ENCODE measurements at regions not wholly inside any gene's neighbourhood (a gene's known extent, or its start where the extent isn't known, plus 50 kb on each side); places are given as distances from the start of the nearest gene placed in this dataset.

DNA sequence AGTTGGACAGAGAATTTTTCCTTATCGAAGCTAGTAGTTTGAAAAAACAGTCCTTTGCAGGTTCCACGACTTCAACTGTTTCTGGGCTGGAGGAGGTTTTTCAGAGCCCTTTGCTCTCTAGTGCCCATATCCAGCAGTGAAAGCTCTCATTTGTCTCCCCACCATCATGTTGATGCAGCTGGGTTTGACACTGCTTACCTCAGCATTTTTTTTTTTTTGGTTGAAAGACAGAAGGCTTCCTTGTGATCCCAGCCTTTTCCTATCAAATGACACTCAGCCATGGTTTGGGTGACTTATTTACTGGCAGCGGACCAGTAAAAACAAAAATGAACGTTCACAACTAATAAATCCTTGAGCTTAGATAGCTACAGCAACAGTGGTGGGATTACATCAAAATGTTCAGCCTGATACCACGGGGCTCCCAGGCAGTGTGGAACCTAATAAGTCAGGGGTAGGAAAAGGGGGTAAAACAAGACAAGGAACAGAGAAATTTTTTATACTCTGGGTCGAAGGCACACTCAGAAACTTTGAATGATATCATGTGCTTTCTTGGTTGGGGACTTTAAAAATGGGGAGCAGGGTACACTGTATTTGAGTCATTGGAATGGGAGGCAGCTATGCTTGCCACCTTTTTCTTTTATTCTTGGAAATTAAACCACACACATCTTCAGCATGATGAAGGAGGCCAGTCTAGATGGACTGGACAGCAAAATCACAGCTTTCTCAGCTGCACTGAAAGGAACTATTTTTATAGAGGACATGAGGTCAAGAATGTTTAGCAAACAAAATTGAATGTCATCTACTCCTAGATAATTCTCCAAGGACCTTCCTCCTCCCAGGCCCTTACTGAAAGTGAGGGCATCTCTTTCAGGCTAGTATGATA is 308.9 kb upstream of the MPDZ start:
- H3K27me3 ChIP-seq (ENCODE audit: insufficient read depth, low read length): no peaks in the 10 kb centered on the region
- H2AK5ac ChIP-seq (ENCODE audit: insufficient read length, low read length): no peak overlapping the region
- no peak overlapping the region for H4K91ac ChIP-seq (ENCODE audit: insufficient read length, low read depth, low read length)
- no peak overlapping the region for H4K5ac ChIP-seq (ENCODE audit: insufficient read length, low read depth, low read length)
- H3K79me1 ChIP-seq (ENCODE audit: insufficient read depth, low read depth, low read length, poor library complexity, severe bottlenecking): no peaks in the 10 kb centered on the region
- H3K9me3 ChIP-seq (ENCODE audit: control insufficient read depth, low read depth, low read length): no peaks in the 10 kb centered on the region
- no peak for DNase-seq
- no peak overlapping the region for H3K27ac Mint-ChIP-seq
- no peak overlapping the region for H2BK15ac ChIP-seq (ENCODE audit: low read depth, low read length)
- peaks cover 5% of the 10 kb centered on the region; the same call in 1 of the 2 replicates for H3K4me1 ChIP-seq (ENCODE audit: insufficient read depth, low read length)
- H3K4me2 ChIP-seq (ENCODE audit: insufficient read depth, insufficient read length, low read length): no peak overlapping the region
- no peaks in the 10 kb centered on the region for H3K9me3 Mint-ChIP-seq
- peak overlapping the region; percentile 26 for H2BK20ac ChIP-seq (ENCODE audit: low read depth, low read length, poor library complexity, severe bottlenecking)
- H3K4me3 Mint-ChIP-seq: no peak overlapping the region
- no peaks in the 10 kb centered on the region; a peak in 1 of 7 replicates for H3K36me3 Mint-ChIP-seq (ENCODE audit: insufficient read depth in 1 of 3, low read depth in 3 of 3)
- no peak overlapping the region for H2BK5ac ChIP-seq (ENCODE audit: insufficient read length, low read length)
- no peak overlapping the region for H2BK12ac ChIP-seq (ENCODE audit: insufficient read length, low read depth, low read length)
- TF ChIP-seq, protein P1, sequence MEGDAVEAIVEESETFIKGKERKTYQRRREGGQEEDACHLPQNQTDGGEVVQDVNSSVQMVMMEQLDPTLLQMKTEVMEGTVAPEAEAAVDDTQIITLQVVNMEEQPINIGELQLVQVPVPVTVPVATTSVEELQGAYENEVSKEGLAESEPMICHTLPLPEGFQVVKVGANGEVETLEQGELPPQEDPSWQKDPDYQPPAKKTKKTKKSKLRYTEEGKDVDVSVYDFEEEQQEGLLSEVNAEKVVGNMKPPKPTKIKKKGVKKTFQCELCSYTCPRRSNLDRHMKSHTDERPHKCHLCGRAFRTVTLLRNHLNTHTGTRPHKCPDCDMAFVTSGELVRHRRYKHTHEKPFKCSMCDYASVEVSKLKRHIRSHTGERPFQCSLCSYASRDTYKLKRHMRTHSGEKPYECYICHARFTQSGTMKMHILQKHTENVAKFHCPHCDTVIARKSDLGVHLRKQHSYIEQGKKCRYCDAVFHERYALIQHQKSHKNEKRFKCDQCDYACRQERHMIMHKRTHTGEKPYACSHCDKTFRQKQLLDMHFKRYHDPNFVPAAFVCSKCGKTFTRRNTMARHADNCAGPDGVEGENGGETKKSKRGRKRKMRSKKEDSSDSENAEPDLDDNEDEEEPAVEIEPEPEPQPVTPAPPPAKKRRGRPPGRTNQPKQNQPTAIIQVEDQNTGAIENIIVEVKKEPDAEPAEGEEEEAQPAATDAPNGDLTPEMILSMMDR (conservative IDR thresholded peaks at IDR 0.05): no peak
- H4K20me1 ChIP-seq (ENCODE audit: control insufficient read depth, insufficient read depth, insufficient read length): no peaks in the 10 kb centered on the region
- no peak overlapping the region for H2AFZ ChIP-seq (ENCODE audit: low read length)
- WGBS (ENCODE audit: extremely low coverage, insufficient read length, low lambda C conversion rate): no CpG with 5 or more reads among the region's 6 CpGs
- H3T11ph ChIP-seq (ENCODE audit: low read length): peak overlapping the region; percentile 10
- H3K4ac ChIP-seq (ENCODE audit: low read depth, low read length): no peak overlapping the region
- H3K18ac ChIP-seq (ENCODE audit: insufficient read length, low read depth, low read length): no peak overlapping the region
- H2BK120ac ChIP-seq (ENCODE audit: low read depth, low read length, poor library complexity, severe bottlenecking): no peak overlapping the region
- H3K23ac ChIP-seq (ENCODE audit: insufficient read length, low read depth, low read length): no peak overlapping the region
- H3K4me1 Mint-ChIP-seq: peaks cover 5 to 15% of the 10 kb centered on the region in 2 experiments
- H3K27me3 Mint-ChIP-seq (ENCODE audit: low read depth): no peaks in the 10 kb centered on the region
- no peak overlapping the region for H3K9ac ChIP-seq (ENCODE audit: extremely low read depth, insufficient read length, low read length)
- no peak overlapping the region for H4K8ac ChIP-seq (replicated peaks; ENCODE audit: insufficient read length, low read depth, low read length)
- no peaks in the 10 kb centered on the region for H3K23me2 ChIP-seq (ENCODE audit: insufficient read length, low read depth, low read length, poor library complexity, severe bottlenecking)
- H3K56ac ChIP-seq (ENCODE audit: insufficient read length, low read depth, low read length): no peak overlapping the region
- H3K14ac ChIP-seq (ENCODE audit: insufficient read depth, low read length): no peak overlapping the region; the same call in 1 of the 2 replicates
- no peak overlapping the region for H3K27ac ChIP-seq (ENCODE audit: insufficient read length, low read depth, low read length)
- H3K79me2 ChIP-seq (ENCODE audit: insufficient read depth, low read length): no peaks in the 10 kb centered on the region
